OCI-M1 (cell line): ENCODE measurements at regions not wholly inside any gene's neighbourhood (a gene's known extent, or its start where the extent isn't known, plus 50 kb on each side); places are given as distances from the start of the nearest gene placed in this dataset.

Source experiments
- DNase-seq: peaks from one replicate; lab custom pipeline; 2025; lab: John Stamatoyannopoulos, UW

GRCh38 chr3:72698154-72698917 lies 149.9 kb downstream of the SHQ1 start:
- DNase-seq, result no peak

GRCh38 chr3:72697717-72698116 lies 150.5 kb downstream of the SHQ1 start:
- DNase-seq, result no peak

GRCh38 chr3:72696815-72697214 lies 151.4 kb downstream of the SHQ1 start:
- DNase-seq, result no peak

- DNase-seq, result no peak
Measured at GRCh38 chr3:72694398-72694797, 153.8 kb downstream of the SHQ1 start.

GRCh38 chr3:72692990-72693389 lies 155.3 kb downstream of the SHQ1 start:
- no peak for DNase-seq

- DNase-seq, result no peak
Measured at GRCh38 chr3:72690629-72691028, 157.6 kb downstream of the SHQ1 start.

GRCh38 chr3:72682936-72683452 lies 165.3 kb downstream of the SHQ1 start:
- DNase-seq, result no peak

GRCh38 chr3:72681598-72681997 lies 166.6 kb downstream of the SHQ1 start:
- no peak for DNase-seq

GRCh38 chr3:72680766-72681165 lies 167.5 kb downstream of the SHQ1 start:
- DNase-seq, result no peak

- DNase-seq, result peak; percentile 6
Measured at GRCh38 chr3:72679540-72680198, 168.6 kb downstream of the SHQ1 start.

GRCh38 chr3:72678867-72679266 lies 169.4 kb downstream of the SHQ1 start:
- no peak for DNase-seq

GRCh38 chr3:72678380-72678779 lies 169.9 kb downstream of the SHQ1 start:
- no peak for DNase-seq

- DNase-seq, result no peak
Measured at GRCh38 chr3:72675243-72675642, 173.0 kb downstream of the SHQ1 start.

GRCh38 chr3:72673011-72673771 lies 175.1 kb downstream of the SHQ1 start:
- no peak for DNase-seq

GRCh38 chr3:72669224-72669623 lies 179.0 kb downstream of the SHQ1 start:
- DNase-seq, result no peak

GRCh38 chr3:72666447-72666755 lies 181.8 kb downstream of the SHQ1 start:
- DNase-seq, result no peak

- DNase-seq, result peak; percentile 24
Measured at GRCh38 chr3:72665701-72666446, 182.4 kb downstream of the SHQ1 start.

GRCh38 chr3:72665103-72665502 lies 183.1 kb downstream of the SHQ1 start:
- DNase-seq, result no peak

GRCh38 chr3:72664184-72664975 lies 183.9 kb downstream of the SHQ1 start:
- no peak for DNase-seq

GRCh38 chr3:72663429-72663828 lies 184.8 kb downstream of the SHQ1 start:
- DNase-seq, result no peak

GRCh38 chr3:72661115-72661457 lies 187.2 kb downstream of the SHQ1 start:
- no peak for DNase-seq
